IPS-NIHi11 (cell line): ENCODE measurements at regions not wholly inside any gene's neighbourhood (a gene's known extent, or its start where the extent isn't known, plus 50 kb on each side); places are given as distances from the start of the nearest gene placed in this dataset.
"Not testable (repeated sequence)": the region's sequence is repeated elsewhere in the genome, so short reads cannot be mapped to it uniquely, and the experiment has no call there.

Experiments
- DNase-seq: peaks from one replicate; pipeline ENCODE4 v3.0.0; 2012; ENCODE audit warnings: mixed read lengths, low spot score

DNA sequence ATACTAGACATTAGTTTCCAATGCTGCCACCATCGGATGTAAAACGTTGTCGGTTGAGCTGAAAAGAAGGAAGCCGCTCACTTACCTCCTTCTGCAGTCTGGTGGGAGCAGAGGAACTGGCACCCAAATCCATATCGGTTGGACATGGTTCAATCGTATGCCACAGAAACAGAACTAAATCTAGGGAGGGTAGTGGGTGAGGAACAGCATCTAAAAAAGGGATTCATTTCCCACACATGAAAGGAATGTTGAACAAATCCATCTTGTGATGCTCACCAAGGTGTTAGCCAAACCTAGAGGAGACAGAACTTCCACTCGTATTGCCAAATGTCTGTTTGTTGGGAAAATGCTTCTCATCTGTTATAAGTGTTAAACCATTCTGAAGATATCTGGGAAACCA lies 532.7 kb downstream of the NLGN4X start:
- no peak for DNase-seq

GRCh38 chrX:5683996-5684395 lies 544.7 kb downstream of the NLGN4X start:
- DNase-seq, result no peak

GRCh38 chrX:5681159-5681558 lies 547.5 kb downstream of the NLGN4X start:
- peak; percentile 10 for DNase-seq

GRCh38 chrX:5674036-5674435 lies 554.6 kb downstream of the NLGN4X start:
- DNase-seq, result no peak

DNA sequence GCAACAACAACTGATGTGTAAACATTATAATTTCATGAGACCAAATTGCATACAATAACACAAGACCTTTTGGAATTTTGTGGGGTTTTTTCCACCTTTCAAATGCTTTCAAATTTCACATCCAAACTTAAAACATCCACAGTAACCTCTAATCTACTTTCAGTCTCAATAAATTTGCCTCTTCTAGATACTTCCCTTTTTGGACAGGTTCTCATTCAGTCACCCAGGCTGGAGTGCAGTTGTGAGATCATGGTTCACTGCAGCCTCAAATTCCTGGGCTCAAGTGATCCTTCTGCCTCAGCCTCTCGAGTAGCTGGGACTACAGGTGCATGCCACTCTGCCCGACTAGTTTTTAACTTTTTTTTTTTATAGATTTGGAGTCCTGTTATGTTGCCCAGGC lies 556.6 kb downstream of the NLGN4X start:
- DNase-seq, result no peak

DNA sequence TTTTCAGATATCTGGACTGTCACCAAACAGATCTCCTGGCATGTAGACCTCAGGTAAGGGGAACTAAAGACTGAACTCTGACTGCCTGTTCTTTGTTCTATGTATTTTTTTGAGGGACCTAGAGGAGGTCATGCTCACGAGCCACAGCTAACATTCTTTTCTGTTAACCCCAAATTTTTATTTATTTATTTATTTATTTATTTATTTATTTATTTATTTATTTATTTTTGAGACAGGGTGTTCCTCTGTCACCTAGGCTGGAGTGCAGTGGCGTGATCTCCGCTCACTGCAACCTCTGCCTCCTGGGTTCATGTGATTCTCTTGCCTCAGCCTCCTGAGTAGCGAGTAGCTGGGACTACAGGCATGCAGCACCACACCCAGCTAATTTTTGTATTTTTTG lies 562.0 kb downstream of the NLGN4X start:
- not testable (repeated sequence) for DNase-seq

DNA sequence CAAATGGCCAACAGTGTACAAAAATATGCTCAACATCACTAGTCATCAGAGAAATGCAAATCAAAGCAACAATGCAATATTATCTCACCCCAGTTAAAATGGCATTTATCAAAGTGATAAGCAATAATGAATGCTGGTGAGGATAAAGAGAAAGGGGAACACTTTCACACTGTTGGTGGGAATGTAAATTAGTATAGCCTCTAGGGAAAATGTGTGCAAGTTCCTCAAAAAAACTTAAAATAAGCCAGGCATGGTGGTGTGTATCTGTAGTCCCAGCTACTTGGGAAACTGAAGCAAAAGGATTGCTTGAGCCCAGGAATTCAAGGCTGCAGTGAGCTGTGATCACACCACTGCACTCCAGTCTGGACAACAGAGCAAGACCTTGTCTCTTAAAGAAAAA lies 572.1 kb downstream of the NLGN4X start:
- no peak for DNase-seq

GRCh38 chrX:5650904-5651303 lies 577.8 kb downstream of the NLGN4X start:
- no peak for DNase-seq

- DNase-seq, result peak; percentile 34
Observed at GRCh38 chrX:5648941-5649568, 579.6 kb downstream of the NLGN4X start.

GRCh38 chrX:5646818-5647217 lies 581.8 kb downstream of the NLGN4X start:
- no peak for DNase-seq

DNA sequence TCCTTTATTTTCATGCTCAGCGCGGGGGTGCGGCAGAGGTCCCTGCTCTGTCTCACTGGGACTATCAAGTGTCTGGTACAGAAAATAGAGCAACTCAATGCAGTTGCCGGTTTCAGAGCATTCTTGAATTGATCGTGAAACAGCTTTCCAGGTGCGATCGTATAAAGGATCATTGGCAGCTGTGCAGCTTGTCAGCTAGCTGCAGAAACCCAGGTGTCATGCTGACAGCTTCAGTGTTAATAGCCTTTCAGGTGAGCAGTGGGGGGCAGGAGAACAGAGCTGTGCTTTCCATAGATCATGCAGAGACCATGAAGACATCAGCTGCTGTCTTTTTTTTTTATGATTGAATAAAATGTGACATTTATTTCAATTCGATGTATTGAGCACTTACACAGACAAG lies 583.9 kb downstream of the NLGN4X start:
- DNase-seq, result no peak

GRCh38 chrX:5640071-5640470 lies 588.6 kb downstream of the NLGN4X start:
- DNase-seq, result no peak

DNA sequence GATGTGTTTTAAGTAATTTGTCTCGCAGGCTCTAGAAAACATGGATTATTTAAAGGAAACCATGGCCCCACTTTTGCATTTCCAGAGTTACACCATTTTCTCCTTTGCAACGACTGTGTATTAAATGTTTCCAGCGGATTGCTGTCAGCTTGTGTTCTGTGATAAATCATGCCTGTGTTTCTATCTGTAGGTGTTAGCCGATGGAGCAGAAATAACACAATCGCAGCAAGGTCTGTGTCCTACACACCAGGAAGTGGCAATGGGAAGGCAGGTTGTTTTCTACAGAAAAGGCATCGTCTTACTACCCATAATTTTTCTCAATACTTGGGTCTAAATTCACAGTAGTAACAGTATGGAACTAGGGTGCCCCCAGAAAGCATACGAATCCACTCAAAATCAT lies 590.1 kb downstream of the NLGN4X start:
- no peak for DNase-seq

DNA sequence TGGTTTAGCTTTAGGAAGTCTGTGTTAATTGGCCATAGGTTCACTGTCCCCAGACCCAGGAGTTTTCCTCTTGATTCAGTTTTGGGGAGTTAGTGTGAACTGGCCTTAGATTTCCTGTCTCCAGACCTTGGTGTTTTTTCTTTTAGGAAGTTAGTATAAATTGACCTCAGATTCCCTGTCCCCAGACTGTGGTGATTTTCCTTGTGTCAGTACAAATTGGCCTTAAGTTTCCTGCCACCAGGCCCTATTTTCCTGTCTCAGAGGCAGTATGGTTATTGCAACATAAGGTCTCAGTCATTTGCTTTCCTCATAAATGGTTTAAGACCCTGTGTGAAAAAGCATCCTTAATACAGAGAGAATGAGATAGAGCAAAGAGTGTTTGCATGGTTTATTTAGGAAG lies 595.8 kb downstream of the NLGN4X start:
- no peak for DNase-seq

DNA sequence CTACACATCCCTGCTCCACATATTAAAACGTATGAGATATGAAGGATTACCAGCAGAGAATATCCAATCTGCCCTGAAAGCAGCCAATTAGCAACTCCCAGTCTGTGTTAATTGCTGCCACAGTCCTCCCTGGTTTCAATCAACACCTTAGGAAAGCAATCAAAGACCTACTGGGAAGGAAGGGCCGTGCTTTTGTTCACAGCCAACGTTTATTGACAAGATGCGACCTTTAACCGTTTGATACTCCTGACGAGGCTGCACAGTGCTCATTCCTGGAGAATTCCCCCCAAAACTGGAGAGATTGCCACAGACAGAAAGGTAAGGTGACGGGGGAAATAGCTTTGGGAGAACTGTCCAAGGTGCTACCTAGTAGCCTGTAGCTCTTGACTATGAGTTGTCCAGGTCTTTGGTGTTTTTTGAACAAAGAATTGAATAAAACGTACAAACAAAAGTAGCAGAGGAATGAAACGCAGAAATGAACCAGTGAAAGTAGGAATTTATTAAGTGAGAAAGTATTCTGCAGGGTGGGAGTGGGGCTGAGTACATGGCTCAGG lies 596.5 kb downstream of the NLGN4X start:
- peak; percentile 6 for DNase-seq

DNA sequence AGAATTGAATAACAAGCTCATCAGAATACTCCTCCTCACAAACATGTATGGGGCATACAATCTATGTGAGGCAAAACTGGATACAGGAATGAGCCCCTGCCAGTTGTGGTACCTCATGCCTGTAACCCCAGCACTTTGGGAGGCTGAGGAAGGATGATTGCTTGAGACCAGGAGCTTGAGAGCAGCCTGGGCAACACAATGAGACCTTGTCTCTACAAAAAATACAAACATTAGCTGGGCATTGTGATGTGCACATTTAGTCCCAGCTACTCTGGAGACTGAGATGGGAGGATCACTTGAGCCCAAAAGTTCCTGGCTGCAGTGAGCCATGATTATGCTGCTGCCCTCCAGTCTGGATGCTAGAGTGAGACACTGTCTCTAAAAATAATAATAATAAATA lies 611.0 kb downstream of the NLGN4X start:
- no peak for DNase-seq

DNA sequence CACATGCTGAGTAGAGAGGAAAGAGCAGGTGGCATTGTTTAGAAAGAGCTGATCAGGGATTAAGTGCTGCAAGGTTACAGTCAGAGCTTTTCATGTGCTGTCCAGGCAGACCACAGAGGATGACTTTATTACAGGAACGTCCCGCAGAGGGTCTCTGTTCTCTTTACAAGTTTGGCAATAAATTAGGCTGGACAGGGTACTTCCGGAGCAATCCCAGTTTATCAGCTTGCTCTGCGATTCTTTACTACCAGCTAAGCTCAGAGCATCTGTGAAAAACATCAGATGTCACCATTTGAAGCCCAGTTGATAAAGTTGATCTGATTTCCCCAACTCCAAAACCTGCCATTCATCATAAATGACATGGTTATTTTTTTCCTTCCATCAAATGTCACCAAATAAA lies 633.1 kb downstream of the NLGN4X start:
- no peak for DNase-seq

DNA sequence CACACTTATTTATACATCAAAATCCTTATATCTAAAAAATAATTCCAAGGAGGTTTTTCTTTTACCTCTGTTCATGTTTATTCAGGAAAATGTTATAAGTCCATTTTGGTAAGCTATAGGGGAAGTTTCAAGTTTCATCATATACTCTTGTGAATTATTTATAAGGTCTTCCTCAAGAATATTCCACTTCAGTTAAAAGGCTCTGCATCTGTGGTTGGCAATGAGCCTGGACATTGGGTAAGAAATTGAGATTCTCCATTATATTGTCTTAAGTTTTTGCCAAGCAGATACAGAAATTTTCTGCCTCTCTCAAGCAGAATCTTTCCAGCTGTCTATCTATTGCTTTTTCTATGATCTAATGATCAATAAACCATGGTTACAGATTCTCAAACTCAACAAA lies 641.9 kb downstream of the NLGN4X start:
- DNase-seq, result no peak

- no peak for DNase-seq
Observed at GRCh38 chrX:5575407-5575806, 653.3 kb downstream of the NLGN4X start.

DNA sequence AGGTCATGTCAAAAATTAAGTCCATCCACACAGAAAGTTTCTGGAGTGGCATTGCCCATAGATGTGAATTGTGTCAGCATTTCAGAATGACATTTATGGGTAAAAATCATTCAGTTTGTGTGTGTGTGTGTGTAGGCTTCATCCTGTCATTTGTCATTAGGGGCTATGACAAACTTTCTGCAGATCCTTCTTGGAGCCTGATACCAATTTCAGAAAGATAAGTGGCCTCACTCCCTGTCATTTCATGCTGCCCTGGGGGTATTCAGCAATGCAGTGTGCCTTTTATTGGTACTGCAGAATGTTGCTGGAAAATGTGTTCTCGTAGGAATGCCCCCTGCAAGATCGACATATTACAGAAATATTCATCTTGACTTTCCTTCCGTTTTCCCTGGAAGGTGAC lies 659.7 kb downstream of the NLGN4X start:
- DNase-seq, result no peak

DNA sequence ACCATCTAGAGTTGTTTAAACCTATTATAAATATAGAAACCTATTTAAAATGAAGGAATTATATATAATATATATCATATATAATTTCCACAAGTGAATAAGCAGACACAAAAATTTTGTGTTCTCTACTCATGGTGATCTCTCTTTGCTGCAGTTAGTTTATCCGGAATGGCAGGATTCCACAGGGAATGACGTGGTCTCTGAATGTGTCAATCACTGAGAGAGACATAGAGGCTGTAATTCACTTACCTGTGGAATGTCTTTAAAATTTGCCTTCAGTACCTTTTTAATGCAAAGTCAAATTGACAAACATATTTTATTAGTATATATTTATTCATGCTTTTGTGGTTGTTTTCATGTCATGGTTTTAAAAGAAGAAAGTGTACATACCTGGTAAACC lies 669.3 kb downstream of the NLGN4X start:
- DNase-seq, result no peak

GRCh38 chrX:5549512-5549911 lies 679.2 kb downstream of the NLGN4X start:
- DNase-seq, result no peak

- no peak for DNase-seq
Observed at GRCh38 chrX:5537098-5537497, 691.6 kb downstream of the NLGN4X start.

DNA sequence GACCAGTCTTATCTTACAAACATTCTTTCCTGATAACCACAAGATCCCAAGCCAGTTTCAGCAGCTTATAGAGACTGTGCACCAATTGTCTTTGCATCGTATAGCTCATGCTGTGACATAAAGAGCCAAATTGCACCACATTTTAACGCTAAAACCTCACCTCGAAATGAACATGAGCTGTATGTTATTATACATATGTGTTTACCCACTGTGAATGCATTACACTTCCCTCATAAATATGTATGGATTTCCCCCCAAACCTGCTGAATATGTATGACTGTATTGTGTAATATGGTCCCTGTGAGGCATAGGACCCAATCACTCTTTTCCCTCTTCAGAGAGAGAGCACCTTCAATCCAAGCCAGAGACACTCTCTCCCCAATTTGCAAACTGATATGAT lies 692.4 kb downstream of the NLGN4X start:
- DNase-seq, result no peak
